Neural cell (in vitro differentiated cells): ENCODE measurements at regions not wholly inside any gene's neighbourhood (a gene's known extent, or its start where the extent isn't known, plus 50 kb on each side); places are given as distances from the start of the nearest gene placed in this dataset.

ENCODE experiments used
- H2AFZ ChIP-seq: fragments of 200-600, 300-800 bp; sonication (generic), shearing (Covaris generic); 2 replicates; pipeline ENCODE4 v1.6.0; 2014; ENCODE audit warnings: low read depth, mild to moderate bottlenecking, antibody characterized with exemption, low read length, moderate library complexity
- H3F3A ChIP-seq: fragments of 200-600 bp; shearing (Covaris generic); 2 replicates; pipeline ENCODE4 v1.6.1; 2016; ENCODE audit warnings: mild to moderate bottlenecking, moderate library complexity, mixed read lengths, antibody characterized with exemption, low read length; ENCODE audit not compliant: insufficient read depth, poor library complexity, severe bottlenecking
- H3K27ac ChIP-seq: fragments of 200-600, 300-800 bp; sonication (generic), shearing (Covaris generic); 2 replicates; pipeline ENCODE4 v1.5.1; 2014; ENCODE audit warnings: mild to moderate bottlenecking, low read length, moderate library complexity
- H3K27me3 ChIP-seq: fragments of 300-800, 200-600 bp; sonication (generic), shearing (Covaris generic); 2 replicates; pipeline ENCODE4 v1.6.0; 2014; ENCODE audit warnings: mild to moderate bottlenecking, low read depth, low read length, moderate library complexity; ENCODE audit not compliant: insufficient read depth
- H3K36me3 ChIP-seq: fragments of 300-800, 200-600 bp; sonication (generic), shearing (Covaris generic); 2 replicates; pipeline ENCODE4 v1.5.1; 2014; ENCODE audit warnings: mild to moderate bottlenecking, antibody characterized with exemption, low read length, moderate library complexity; ENCODE audit not compliant: insufficient read depth
- H3K4me2 ChIP-seq: fragments of 300-800, 200-600 bp; sonication (generic), shearing (Covaris generic); 2 replicates; pipeline ENCODE4 v1.6.0; 2014; ENCODE audit warnings: mild to moderate bottlenecking, low read length
- H3K4me3 ChIP-seq: fragments of 300-800, 200-600 bp; sonication (generic), shearing (Covaris generic); 2 replicates; pipeline ENCODE4 v1.5.1; 2014; ENCODE audit warnings: mild to moderate bottlenecking, low read length, moderate library complexity
- H3K79me2 ChIP-seq: fragments of 200-600 bp; shearing (Covaris generic); replicated peaks from 2 replicates; pipeline ENCODE4 v1.6.0; 2014; ENCODE audit warnings: mild to moderate bottlenecking, low read length, moderate library complexity; ENCODE audit not compliant: insufficient read depth
- H3K9ac ChIP-seq: fragments of 300-800, 200-600 bp; sonication (generic), shearing (Covaris generic); 2 replicates; pipeline ENCODE4 v1.6.1; 2016; ENCODE audit warnings: mild to moderate bottlenecking, low read length, mixed read lengths
- H3K9me2 ChIP-seq: fragments of 200-600 bp; shearing (Covaris generic); 2 replicates; pipeline ENCODE4 v1.6.1; 2016; ENCODE audit warnings: mild to moderate bottlenecking, low read length, mixed read lengths; ENCODE audit not compliant: insufficient read depth
- H3K9me3 ChIP-seq: fragments of 200-600, 300-800 bp; sonication (generic), shearing (Covaris generic); 2 replicates; pipeline ENCODE4 v1.6.1; 2016; ENCODE audit warnings: mild to moderate bottlenecking, mixed run types, low read length, moderate library complexity, mixed read lengths
- H4K20me1 ChIP-seq: fragments of 200-600 bp; shearing (Covaris generic); 2 replicates; pipeline ENCODE4 v1.6.1; 2016; ENCODE audit warnings: mild to moderate bottlenecking, mixed run types; ENCODE audit not compliant: insufficient read depth
- CTCF ChIP-seq: fragments of 450-650 bp; IDR thresholded peaks from 2 replicates; pipeline ENCODE4 v1.5.1; 2014; ENCODE audit warnings: antibody characterized with exemption, mild to moderate bottlenecking, moderate library complexity; ENCODE audit not compliant: poor library complexity, severe bottlenecking
- EP300 ChIP-seq: fragments of 450-650 bp; conservative IDR thresholded peaks from 2 replicates; pipeline ENCODE4 v1.6.1; 2014; ENCODE audit warnings: antibody characterized with exemption, mild to moderate bottlenecking, moderate library complexity; ENCODE audit not compliant: poor library complexity, severe bottlenecking
- EZH2 ChIP-seq: fragments of 200-600, 300-800 bp; shearing (Covaris generic), sonication (generic); IDR thresholded peaks from 2 replicates; pipeline ENCODE4 v1.6.1; 2014; ENCODE audit warnings: antibody characterized with exemption, low read length, borderline replicate concordance, mild to moderate bottlenecking; ENCODE audit not compliant: insufficient read depth, poor library complexity, severe bottlenecking
- MXI1 ChIP-seq: fragments of 450-650 bp; conservative IDR thresholded peaks from 2 replicates; pipeline ENCODE4 v1.6.1; 2014; ENCODE audit warnings: antibody characterized with exemption, mild to moderate bottlenecking; ENCODE audit not compliant: poor library complexity, severe bottlenecking
- POLR2AphosphoS5 ChIP-seq: IDR thresholded peaks from 2 replicates; pipeline ENCODE4 v1.6.1; 2012
- RAD21 ChIP-seq: fragments of 450-650 bp; conservative IDR thresholded peaks from 2 replicates; pipeline ENCODE4 v1.6.1; 2014; ENCODE audit warnings: antibody characterized with exemption, mild to moderate bottlenecking, moderate library complexity
- REST ChIP-seq: IDR thresholded peaks from 2 replicates; pipeline ENCODE4 v1.6.1; 2012; ENCODE audit warnings: borderline replicate concordance
- SMC3 ChIP-seq: fragments of 450-650 bp; conservative IDR thresholded peaks from 2 replicates; pipeline ENCODE4 v1.6.1; 2014; ENCODE audit warnings: antibody characterized with exemption, mild to moderate bottlenecking, moderate library complexity; ENCODE audit not compliant: poor library complexity
- TAF1 ChIP-seq: IDR thresholded peaks from 2 replicates; pipeline ENCODE4 v1.6.1; 2012; ENCODE audit warnings: low read depth

- H3K79me2 ChIP-seq, result no peaks in the 10 kb centered on the region
- no peaks in the 10 kb centered on the region for H3F3A ChIP-seq
- no peaks in the 10 kb centered on the region for H3K9me2 ChIP-seq
- no peak overlapping the region for H3K9ac ChIP-seq
- no peaks in the 10 kb centered on the region for H3K36me3 ChIP-seq
- no peak overlapping the region for H3K4me2 ChIP-seq
- no peaks in the 10 kb centered on the region for H3K9me3 ChIP-seq
- H3K27me3 ChIP-seq, result no peaks in the 10 kb centered on the region
- H3K27ac ChIP-seq, result peak overlapping the region; percentile 44
- no peak overlapping the region for H2AFZ ChIP-seq
- H3K4me3 ChIP-seq, result no peak overlapping the region
- TF ChIP-seq POLR2AphosphoS5, result peak; percentile 32
- TF ChIP-seq EZH2, result no peak
- peak; percentile 84 for TF ChIP-seq EP300
- TF ChIP-seq MXI1, result no peak
- no peak for TF ChIP-seq SMC3
- no peaks in the 10 kb centered on the region for H4K20me1 ChIP-seq
Measured at GRCh38 chr11:97345032-97345431, 955.2 kb downstream of the JRKL start.

- TF ChIP-seq REST (no peak), SMC3 (no peak), POLR2AphosphoS5 (no peak), EZH2 (no peak), RAD21 (no peak), EP300 (no peak), TAF1 (no peak)
- H4K20me1 ChIP-seq, result no peaks in the 10 kb centered on the region
- no peak overlapping the region for H3K4me3 ChIP-seq
- H3K27me3 ChIP-seq, result no peaks in the 10 kb centered on the region
- H2AFZ ChIP-seq, result no peak overlapping the region
- H3K9ac ChIP-seq, result no peak overlapping the region
- H3K79me2 ChIP-seq, result no peaks in the 10 kb centered on the region
- no peaks in the 10 kb centered on the region for H3F3A ChIP-seq
- H3K4me2 ChIP-seq, result no peak overlapping the region
- no peak overlapping the region for H3K27ac ChIP-seq
- H3K9me3 ChIP-seq, result no peaks in the 10 kb centered on the region
- no peaks in the 10 kb centered on the region for H3K9me2 ChIP-seq
- H3K36me3 ChIP-seq, result no peaks in the 10 kb centered on the region
Measured at GRCh38 chr11:97349201-97349600, 959.4 kb downstream of the JRKL start.

- no peaks in the 10 kb centered on the region for H4K20me1 ChIP-seq
- no peak overlapping the region for H2AFZ ChIP-seq
- H3K79me2 ChIP-seq, result no peaks in the 10 kb centered on the region
- no peaks in the 10 kb centered on the region for H3F3A ChIP-seq
- no peak overlapping the region for H3K4me2 ChIP-seq
- no peaks in the 10 kb centered on the region for H3K9me2 ChIP-seq
- no peaks in the 10 kb centered on the region for H3K9me3 ChIP-seq
- no peak overlapping the region for H3K27ac ChIP-seq
- H3K36me3 ChIP-seq, result no peaks in the 10 kb centered on the region
- TF ChIP-seq CTCF (no peak), SMC3 (no peak), RAD21 (no peak), POLR2AphosphoS5 (no peak), REST (no peak), EP300 (no peak), EZH2 (no peak), TAF1 (no peak), MXI1 (no peak)
- no peak overlapping the region for H3K9ac ChIP-seq
- no peaks in the 10 kb centered on the region for H3K27me3 ChIP-seq
- no peak overlapping the region for H3K4me3 ChIP-seq
Measured at GRCh38 chr11:97351939-97352338, 962.1 kb downstream of the JRKL start.
